ENCODE measurements at regions not wholly inside any gene's neighbourhood (a gene's known extent, or its start where the extent isn't known, plus 50 kb on each side); places are given as distances from the start of the nearest gene placed in this dataset.

DNA sequence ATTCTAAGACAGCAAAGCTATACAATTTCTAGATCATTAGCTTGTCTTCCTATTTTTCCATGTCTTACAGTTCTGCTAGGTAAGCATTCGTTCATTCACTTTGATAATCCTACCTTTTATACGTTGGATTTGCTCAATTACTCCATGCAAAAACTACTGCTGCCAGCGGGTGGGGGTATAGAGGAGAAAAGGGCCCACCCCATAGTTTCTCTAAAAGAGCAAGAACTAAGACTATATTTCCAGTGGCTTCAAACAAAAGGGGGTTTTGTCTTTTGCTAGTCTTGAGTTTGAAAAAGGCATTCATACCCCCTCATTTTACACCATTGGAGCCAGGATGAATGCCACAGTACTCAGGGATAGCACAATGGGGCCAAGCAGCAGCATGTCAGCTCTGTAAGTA lies 155.7 kb downstream of the WT1 start:
- Histone ChIP-seq H4K20me1 (replicated peaks; ENCODE audit: control insufficient read depth, insufficient read depth, low read length) (no peaks in the 10 kb centered on the region), H3K27me3 (ENCODE audit: control insufficient read depth in 2 of 2, insufficient read depth in 2 of 2, low read length in 2 of 2) (no peaks in the 10 kb centered on the region), H3K4me3 (no peak overlapping the region), H3K36me3 (ENCODE audit: control insufficient read depth, insufficient read depth, low read length) (no peaks in the 10 kb centered on the region), H3K9me3 (replicated peaks; ENCODE audit: control insufficient read depth, insufficient read depth, low read depth, low read length) (no peaks in the 10 kb centered on the region), H3K4me2 (ENCODE audit: insufficient read depth, low read length) (no peak overlapping the region), H2AFZ (ENCODE audit: low read depth, low read length) (no peak overlapping the region), H3K4me1 (replicated peaks in 1 of 2; ENCODE audit: control insufficient read depth in 2 of 2, insufficient read depth in 2 of 2, low read length in 2 of 2) (no peaks in the 10 kb centered on the region), H3K9ac (ENCODE audit: insufficient read depth in 1 of 2, low read depth in 2 of 2, low read length in 2 of 2) (no peak overlapping the region), H3K9me1 (ENCODE audit: control insufficient read depth, insufficient read depth, low read length) (no peaks in the 10 kb centered on the region), H3K27ac (ENCODE audit: extremely low read depth, low read depth, low read length) (no peak overlapping the region), H3K79me2 (ENCODE audit: control insufficient read depth, insufficient read depth, low read length) (no peaks in the 10 kb centered on the region)
- ChIA-PET POLR2A (no interaction called here), CTCF (ENCODE audit: low intra/inter-chr PET ratio) (no interaction called here)
- intact Hi-C loops (cut with micrococcal nuclease) (no loop called here), in situ Hi-C loops (cut with MboI) (no loop called here)
- DNase-seq (ENCODE audit: extremely low read depth in 1 of 4, low spot score in 3 of 4): peak in 1 of 4 experiments; percentile 13
- no peak for FAIRE-seq
- no TSS peak for BruUV-seq (replicated peaks)
- no peak for ATAC-seq
- WGBS (ENCODE audit: insufficient coverage, low coverage, missing lambda C conversion rate): 2% methylated on average over 3 of the region's 3 CpGs
- TF ChIP-seq TAF1 (IDR thresholded peaks at IDR 0.05; ENCODE audit: control insufficient read depth, extremely low read depth, insufficient read depth, low read length, severe bottlenecking) (no peak), HNRNPUL1 (IDR thresholded peaks at IDR 0.05; ENCODE audit: low read length) (no peak), NCOA1 (IDR thresholded peaks at IDR 0.05; ENCODE audit: low read depth) (no peak)
- TF ChIP-seq, protein P1, sequence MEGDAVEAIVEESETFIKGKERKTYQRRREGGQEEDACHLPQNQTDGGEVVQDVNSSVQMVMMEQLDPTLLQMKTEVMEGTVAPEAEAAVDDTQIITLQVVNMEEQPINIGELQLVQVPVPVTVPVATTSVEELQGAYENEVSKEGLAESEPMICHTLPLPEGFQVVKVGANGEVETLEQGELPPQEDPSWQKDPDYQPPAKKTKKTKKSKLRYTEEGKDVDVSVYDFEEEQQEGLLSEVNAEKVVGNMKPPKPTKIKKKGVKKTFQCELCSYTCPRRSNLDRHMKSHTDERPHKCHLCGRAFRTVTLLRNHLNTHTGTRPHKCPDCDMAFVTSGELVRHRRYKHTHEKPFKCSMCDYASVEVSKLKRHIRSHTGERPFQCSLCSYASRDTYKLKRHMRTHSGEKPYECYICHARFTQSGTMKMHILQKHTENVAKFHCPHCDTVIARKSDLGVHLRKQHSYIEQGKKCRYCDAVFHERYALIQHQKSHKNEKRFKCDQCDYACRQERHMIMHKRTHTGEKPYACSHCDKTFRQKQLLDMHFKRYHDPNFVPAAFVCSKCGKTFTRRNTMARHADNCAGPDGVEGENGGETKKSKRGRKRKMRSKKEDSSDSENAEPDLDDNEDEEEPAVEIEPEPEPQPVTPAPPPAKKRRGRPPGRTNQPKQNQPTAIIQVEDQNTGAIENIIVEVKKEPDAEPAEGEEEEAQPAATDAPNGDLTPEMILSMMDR (IDR thresholded peaks at IDR 0.05 in 2 of 3, conservative IDR thresholded peaks at IDR 0.05 in 1 of 3; ENCODE audit: insufficient read depth in 2 of 3, low read depth in 1 of 3, low read length in 3 of 3): 0 out of 6 replicates have a peak, but pooled peaks of 1 of the 3 experiments have one; percentile 1

DNA sequence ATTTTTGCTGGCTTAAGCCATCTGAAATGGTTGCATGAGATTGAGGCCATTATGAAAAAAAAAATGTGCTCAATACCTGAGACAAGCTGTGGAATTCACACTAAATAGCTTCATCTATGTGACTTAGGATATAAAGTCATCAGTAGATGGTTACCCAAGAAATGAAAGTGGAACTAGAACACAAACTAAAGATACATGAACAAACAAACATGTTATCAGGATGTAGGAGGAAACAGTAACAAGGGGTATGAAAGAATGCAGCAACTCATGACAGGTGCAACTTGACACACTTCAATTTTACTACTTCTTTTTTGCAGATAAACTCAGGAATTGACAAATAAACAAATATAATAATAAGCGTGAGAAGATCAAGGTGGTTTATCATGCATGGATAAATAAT lies 155.0 kb downstream of the WT1 start:
- Histone ChIP-seq H2AFZ (ENCODE audit: low read depth, low read length) (no peak overlapping the region), H3K9me1 (ENCODE audit: control insufficient read depth, insufficient read depth, low read length) (no peaks in the 10 kb centered on the region), H3K4me2 (ENCODE audit: insufficient read depth, low read length) (no peak overlapping the region), H3K4me3 (no peak overlapping the region), H3K36me3 (ENCODE audit: control insufficient read depth, insufficient read depth, low read length) (no peaks in the 10 kb centered on the region), H3K27ac (ENCODE audit: extremely low read depth, low read depth, low read length) (no peak overlapping the region), H3K9me3 (replicated peaks; ENCODE audit: control insufficient read depth, insufficient read depth, low read depth, low read length) (no peaks in the 10 kb centered on the region), H3K79me2 (ENCODE audit: control insufficient read depth, insufficient read depth, low read length) (no peaks in the 10 kb centered on the region), H3K9ac (ENCODE audit: insufficient read depth in 1 of 2, low read depth in 2 of 2, low read length in 2 of 2) (no peak overlapping the region), H3K4me1 (replicated peaks in 1 of 2; ENCODE audit: control insufficient read depth in 2 of 2, insufficient read depth in 2 of 2, low read length in 2 of 2) (no peaks in the 10 kb centered on the region), H3K27me3 (ENCODE audit: control insufficient read depth in 2 of 2, insufficient read depth in 2 of 2, low read length in 2 of 2) (no peaks in the 10 kb centered on the region), H4K20me1 (replicated peaks; ENCODE audit: control insufficient read depth, insufficient read depth, low read length) (no peaks in the 10 kb centered on the region)
- WGBS (ENCODE audit: insufficient coverage, low coverage, missing lambda C conversion rate): 0% methylated on average over 1 of the region's 1 CpG
- DNase-seq (ENCODE audit: extremely low read depth in 1 of 4, low spot score in 3 of 4) (no peak), ATAC-seq (no peak), FAIRE-seq (no peak)
- intact Hi-C loops (cut with micrococcal nuclease): no loop called here
- POLR2A ChIA-PET: no interaction called here
- BruUV-seq (replicated peaks): no TSS peak
- in situ Hi-C loops (cut with MboI): no loop called here
- CTCF ChIA-PET (ENCODE audit: low intra/inter-chr PET ratio): no interaction called here
- TF ChIP-seq, protein P2, sequence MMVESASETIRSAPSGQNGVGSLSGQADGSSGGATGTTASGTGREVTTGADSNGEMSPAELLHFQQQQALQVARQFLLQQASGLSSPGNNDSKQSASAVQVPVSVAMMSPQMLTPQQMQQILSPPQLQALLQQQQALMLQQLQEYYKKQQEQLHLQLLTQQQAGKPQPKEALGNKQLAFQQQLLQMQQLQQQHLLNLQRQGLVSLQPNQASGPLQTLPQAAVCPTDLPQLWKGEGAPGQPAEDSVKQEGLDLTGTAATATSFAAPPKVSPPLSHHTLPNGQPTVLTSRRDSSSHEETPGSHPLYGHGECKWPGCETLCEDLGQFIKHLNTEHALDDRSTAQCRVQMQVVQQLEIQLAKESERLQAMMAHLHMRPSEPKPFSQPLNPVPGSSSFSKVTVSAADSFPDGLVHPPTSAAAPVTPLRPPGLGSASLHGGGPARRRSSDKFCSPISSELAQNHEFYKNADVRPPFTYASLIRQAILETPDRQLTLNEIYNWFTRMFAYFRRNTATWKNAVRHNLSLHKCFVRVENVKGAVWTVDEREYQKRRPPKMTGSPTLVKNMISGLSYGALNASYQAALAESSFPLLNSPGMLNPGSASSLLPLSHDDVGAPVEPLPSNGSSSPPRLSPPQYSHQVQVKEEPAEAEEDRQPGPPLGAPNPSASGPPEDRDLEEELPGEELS (CRISPR knock-in tag; IDR thresholded peaks at IDR 0.05; ENCODE audit: borderline replicate concordance): no peak
- TF ChIP-seq, protein P3, sequence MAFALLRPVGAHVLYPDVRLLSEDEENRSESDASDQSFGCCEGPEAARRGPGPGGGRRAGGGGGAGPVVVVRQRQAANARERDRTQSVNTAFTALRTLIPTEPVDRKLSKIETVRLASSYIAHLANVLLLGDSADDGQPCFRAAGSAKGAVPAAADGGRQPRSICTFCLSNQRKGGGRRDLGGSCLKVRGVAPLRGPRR (CRISPR knock-in tag; IDR thresholded peaks at IDR 0.05): no peak

Measured in K562 (cell line).